BJ (cell line): ENCODE measurements at regions not wholly inside any gene's neighbourhood (a gene's known extent, or its start where the extent isn't known, plus 50 kb on each side); places are given as distances from the start of the nearest gene placed in this dataset.
"Not testable (repeated sequence)": the region's sequence is repeated elsewhere in the genome, so short reads cannot be mapped to it uniquely, and the experiment has no call there.

Experiments
- CTCF ChIA-PET: fragments of 350-600 bp; formaldehyde crosslinking; extraction: SDS; loops from one replicate; lab custom pipeline; 2021; ENCODE audit warnings: antibody characterized with exemption, inconsistent platforms; lab: Yijun Ruan, JAX
- POLR2A ChIA-PET: fragments of 300-600 bp; sonication (Branson Sonifier 250); formaldehyde crosslinking; extraction: SDS; loops from one replicate; lab custom pipeline; 2021; ENCODE audit warnings: antibody characterized with exemption; lab: Charles Lee
- DNase-seq: peaks from one replicate; pipeline ENCODE4 v3.0.0-alpha.2; 2011; ENCODE audit warnings: low read depth
- H3K27me3 ChIP-seq: 2 replicates; pipeline ENCODE4 v1.6.0; 2011; ENCODE audit warnings: low read length; ENCODE audit not compliant: control insufficient read depth, insufficient read depth
- H3K36me3 ChIP-seq: 2 replicates; pipeline ENCODE4 v1.5.1; 2011; ENCODE audit warnings: low read length; ENCODE audit not compliant: control insufficient read depth, insufficient read depth
- H3K4me3 ChIP-seq: 2 replicates; pipeline ENCODE4 v1.5.1; 2011; ENCODE audit warnings: low read depth, mild to moderate bottlenecking, control low read depth, low read length
- TF ChIP-seq, protein P1 (sequence below): IDR thresholded peaks from 2 replicates; pipeline ENCODE4 v1.5.1; 2011; ENCODE audit warnings: low read depth, mild to moderate bottlenecking, control low read depth, inconsistent platforms, low read length, moderate library complexity; ENCODE audit not compliant: insufficient read depth

DNA sequence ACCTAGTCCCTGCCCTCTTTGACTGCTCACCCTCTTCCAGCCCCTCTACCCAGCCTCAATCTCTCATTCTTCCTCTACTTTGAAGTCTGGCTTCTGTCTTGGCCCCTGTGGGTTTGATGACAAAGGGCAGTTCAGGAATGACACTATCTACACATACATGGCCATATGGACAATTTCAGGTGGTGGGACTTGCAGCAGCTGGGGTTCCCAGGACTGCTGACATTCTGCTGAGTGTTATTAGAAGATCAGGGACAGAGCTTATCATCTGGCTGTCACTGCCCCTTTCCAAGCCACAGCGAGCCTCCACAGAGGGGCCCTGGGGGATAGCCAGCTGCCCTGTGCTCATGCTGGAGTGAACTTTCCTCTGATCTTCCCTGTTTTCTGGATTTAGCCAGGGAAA lies 97.4 kb upstream of the IPO9 start:
- peaks cover 10% of the 10 kb centered on the region for H3K36me3 ChIP-seq
- H3K27me3 ChIP-seq, result no peaks in the 10 kb centered on the region
- H3K4me3 ChIP-seq, result no peak overlapping the region
- TF ChIP-seq, protein P1, sequence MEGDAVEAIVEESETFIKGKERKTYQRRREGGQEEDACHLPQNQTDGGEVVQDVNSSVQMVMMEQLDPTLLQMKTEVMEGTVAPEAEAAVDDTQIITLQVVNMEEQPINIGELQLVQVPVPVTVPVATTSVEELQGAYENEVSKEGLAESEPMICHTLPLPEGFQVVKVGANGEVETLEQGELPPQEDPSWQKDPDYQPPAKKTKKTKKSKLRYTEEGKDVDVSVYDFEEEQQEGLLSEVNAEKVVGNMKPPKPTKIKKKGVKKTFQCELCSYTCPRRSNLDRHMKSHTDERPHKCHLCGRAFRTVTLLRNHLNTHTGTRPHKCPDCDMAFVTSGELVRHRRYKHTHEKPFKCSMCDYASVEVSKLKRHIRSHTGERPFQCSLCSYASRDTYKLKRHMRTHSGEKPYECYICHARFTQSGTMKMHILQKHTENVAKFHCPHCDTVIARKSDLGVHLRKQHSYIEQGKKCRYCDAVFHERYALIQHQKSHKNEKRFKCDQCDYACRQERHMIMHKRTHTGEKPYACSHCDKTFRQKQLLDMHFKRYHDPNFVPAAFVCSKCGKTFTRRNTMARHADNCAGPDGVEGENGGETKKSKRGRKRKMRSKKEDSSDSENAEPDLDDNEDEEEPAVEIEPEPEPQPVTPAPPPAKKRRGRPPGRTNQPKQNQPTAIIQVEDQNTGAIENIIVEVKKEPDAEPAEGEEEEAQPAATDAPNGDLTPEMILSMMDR, result no peak
- no peak for DNase-seq
- ChIA-PET CTCF (interaction anchor here (1.0 to 2.2 kb wide), 4 partner anchors 10 to 61 kb away, joined by 4 to 6 read pairs (median 4); no protein-coding TSS in a partner anchor), POLR2A (no interaction called here)

DNA sequence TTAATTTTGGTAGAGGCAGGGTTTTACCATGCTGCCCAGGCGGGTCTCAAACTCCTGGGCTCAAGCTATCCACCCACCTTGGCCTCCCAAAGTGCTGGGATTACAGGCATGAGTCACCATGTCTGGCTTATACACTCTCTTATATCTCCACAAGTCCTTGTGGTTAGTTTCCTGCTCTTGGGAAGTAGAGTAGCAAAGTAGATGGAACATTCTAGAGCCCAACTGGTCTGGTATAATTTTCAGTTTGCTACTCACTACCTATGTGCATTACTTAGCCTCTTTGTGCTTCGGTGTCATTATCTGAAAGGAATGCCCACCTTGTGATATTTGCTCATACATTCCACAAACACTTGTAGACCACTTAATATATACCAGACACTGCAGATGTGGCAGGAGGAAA lies 96.6 kb upstream of the IPO9 start:
- Histone ChIP-seq H3K36me3 (peaks cover 9% of the 10 kb centered on the region), H3K27me3 (no peaks in the 10 kb centered on the region), H3K4me3 (no peak overlapping the region)
- TF ChIP-seq, protein P1, result no peak
- POLR2A ChIA-PET, result no interaction called here
- CTCF ChIA-PET, result interaction anchor here (1.5 to 2.2 kb wide), 2 partner anchors 23 to 61 kb away, joined by 4 to 6 read pairs; no protein-coding TSS in a partner anchor
- no peak for DNase-seq

DNA sequence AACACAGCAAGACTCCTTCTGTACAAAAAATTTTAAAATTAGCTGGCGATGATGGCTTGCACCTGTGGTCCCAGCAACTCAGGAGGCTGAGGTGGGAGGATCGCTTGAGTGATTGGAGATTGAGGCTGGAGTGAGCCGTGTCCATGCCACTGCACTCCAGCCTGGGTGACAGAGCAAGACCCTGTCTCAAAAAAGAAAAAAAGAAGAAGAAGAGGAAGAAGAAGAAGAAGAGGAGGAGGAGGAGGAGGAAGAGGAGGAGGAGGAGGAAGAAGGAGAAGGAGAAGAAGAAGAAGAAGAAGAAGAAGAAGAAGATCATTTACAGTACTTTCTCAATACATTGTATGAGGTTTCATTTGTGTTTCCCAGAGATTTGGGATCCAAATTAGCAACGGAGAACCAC lies 94.7 kb upstream of the IPO9 start:
- H3K4me3 ChIP-seq, H3K27me3 ChIP-seq, H3K36me3 ChIP-seq, POLR2A ChIA-PET, DNase-seq: not testable (repeated sequence)
- CTCF ChIA-PET, result interaction anchor here (1.5 to 2.0 kb wide), 2 partner anchors 8 to 10 kb away, joined by 3 to 8 read pairs; no protein-coding TSS in a partner anchor

DNA sequence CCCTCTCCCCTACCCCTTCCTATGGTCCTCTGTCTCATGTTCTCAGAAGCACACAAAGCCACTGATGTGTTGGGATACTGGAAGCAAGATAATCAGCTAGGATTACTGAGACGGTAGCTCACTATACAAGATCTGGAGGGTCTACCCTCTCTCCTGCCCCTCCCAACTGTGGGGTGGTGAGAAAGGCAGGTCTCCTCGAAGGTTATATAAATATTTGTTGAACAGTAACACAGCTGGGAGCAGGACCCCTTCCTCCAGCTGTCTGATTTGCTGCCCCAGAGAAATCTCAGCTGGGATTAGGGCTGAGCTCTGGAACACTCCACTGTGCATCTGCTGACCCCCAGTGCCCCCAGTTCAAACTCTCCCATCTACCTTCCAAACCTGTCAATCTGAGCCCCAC lies 94.2 kb upstream of the IPO9 start:
- H3K36me3 ChIP-seq, result peaks cover 6% of the 10 kb centered on the region
- H3K4me3 ChIP-seq, result no peak overlapping the region
- no peak for DNase-seq
- no peaks in the 10 kb centered on the region for H3K27me3 ChIP-seq
- POLR2A ChIA-PET, result no interaction called here
- CTCF ChIA-PET, result interaction anchor here (1.0 to 3.7 kb wide), 5 partner anchors 8 to 58 kb away, joined by 3 to 18 read pairs (median 7); no protein-coding TSS in a partner anchor
- TF ChIP-seq, protein P1, result no peak

DNA sequence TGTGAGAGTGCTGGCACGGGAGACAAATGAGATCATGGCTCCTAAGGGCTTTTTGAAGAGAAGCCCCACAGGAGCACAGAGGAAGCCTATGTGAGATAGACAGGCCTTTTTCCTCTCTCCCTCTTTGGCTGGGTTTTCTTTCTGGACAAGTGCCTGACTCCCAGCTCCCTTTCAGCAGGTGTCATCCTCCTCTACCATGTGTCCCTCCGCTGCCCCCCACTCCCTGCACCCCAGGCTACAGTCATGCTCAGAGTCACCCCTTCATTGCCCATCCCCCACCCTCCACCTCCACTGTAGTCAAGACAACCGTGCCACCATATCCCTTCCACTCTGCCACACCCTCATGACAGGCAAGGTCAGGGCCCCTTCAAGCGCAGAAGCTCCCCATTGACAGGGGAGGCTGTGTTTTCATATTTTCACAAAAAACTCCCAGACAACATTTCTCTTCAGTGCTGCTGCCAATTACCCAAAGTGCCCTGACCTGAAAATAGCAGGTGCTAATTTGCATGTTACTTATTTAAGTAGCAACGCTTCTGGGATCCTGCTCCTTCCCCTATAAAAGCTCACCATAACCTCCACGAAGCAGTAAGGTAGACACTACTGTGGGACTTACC lies 92.1 kb upstream of the IPO9 start:
- no peak overlapping the region for H3K4me3 ChIP-seq
- H3K36me3 ChIP-seq, result peaks cover 6% of the 10 kb centered on the region
- ChIA-PET CTCF (interaction anchor here (0.7 to 3.7 kb wide), 6 partner anchors 14 to 56 kb away, joined by 3 to 18 read pairs (median 6); no protein-coding TSS in a partner anchor), POLR2A (interaction anchor here (0.5 kb wide), 1 partner anchor 19 kb away, joined by 3 read pairs; no protein-coding TSS in a partner anchor)
- DNase-seq, result no peak
- TF ChIP-seq, protein P1, result no peak
- H3K27me3 ChIP-seq, result no peaks in the 10 kb centered on the region
